ENCODE measurements at regions not wholly inside any gene's neighbourhood (a gene's known extent, or its start where the extent isn't known, plus 50 kb on each side); places are given as distances from the start of the nearest gene placed in this dataset.

DNA sequence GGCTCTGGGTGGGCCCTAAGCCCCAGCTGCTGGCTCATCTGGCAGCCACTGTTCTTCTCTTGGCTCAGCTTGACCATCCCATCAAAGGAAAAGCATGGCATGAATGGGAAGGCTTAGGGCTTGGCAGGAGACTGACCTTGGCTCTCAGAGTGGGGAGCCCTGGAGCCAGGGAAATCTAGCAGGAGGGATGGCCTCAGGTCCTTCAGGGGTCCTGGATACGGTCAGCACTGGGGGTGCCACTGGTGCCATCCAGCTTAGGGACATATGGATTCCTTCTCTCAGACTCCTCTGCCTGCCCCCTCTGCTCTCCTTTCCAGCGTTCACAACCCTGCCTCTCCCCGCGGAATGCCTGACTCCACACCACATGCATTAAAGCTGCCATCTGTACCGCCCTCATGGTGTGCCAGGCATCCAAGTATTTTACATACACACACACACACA, 165.5 kb upstream of the HAAO start:
- DNase-seq (ENCODE audit: low read depth) = no peak

DNA sequence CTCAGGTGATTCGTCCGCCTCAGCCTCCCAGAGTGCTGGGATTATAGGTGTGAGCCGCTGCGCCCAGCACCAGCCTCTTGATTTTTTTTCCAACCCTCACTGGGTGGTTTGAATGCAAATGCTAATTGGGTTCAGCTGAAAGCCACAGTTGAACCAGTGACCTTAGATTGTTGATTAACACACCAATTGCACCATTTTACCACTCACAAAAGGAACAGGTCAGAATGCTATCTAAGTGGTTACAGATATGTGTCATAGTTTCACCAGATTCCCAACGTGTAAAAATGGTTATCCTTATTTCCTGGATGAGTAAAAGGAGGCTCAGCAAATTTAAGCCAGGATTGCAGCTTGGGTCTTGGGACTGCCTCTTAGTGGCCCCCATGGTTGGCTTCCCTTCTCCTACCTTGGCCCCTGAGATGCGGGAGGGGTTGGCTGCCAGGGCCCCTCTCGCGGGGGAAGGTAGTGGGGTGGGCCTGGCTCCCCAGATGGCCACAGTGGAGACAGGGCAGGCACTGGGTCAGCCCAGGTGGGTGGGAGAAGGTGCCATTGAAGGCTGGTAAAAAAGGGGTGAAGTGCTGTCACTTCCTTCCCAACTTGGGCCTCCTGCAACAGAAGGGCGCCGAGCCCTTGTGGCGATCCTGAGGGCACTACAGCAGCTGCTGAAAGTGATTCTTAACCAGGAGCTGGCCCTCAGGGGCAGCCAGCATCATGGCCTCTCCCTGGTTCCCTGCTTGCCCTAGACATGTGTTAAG, 164.9 kb upstream of the HAAO start:
- DNase-seq (ENCODE audit: low read depth) = no peak

DNA sequence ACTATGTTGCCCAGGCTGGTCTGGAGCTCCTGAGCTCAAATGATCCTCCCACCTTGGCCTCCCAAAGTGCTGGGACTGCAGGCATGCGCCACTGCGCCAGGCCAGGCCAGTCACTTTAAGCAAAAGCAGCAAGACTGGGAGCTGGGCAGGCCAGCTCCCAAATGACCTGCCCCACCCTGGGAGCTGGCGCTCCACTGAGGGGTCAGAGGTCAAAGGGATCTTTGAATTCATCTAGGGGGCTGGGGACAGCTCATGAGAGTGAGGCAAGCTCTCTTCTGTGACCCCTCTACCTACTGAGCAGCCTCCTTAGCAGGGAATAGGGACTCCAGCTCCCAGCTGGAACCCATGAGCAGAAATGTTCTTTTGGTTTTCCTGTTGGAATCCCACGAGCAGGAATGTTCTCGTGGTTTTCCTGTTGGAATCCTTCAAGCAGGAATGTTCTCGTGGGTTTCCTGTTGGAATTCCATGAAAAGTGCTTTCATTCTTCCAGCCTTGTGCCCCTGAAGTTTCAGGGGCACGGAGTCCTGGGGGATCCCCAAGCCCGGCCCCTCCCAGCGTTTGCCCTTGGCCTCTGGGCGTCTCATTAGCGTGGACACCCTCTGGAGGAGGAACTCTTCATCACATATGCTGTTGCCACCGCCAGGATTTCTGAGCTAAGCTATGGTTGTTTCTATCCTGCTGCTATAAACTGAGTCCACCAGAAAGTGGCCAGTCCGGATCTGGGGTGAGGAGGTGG, 162.0 kb upstream of the HAAO start:
- no peak for DNase-seq (ENCODE audit: low read depth)

- DNase-seq (ENCODE audit: low read depth) = no peak
Measured at GRCh38 chr2:42953216-42953615, 160.8 kb upstream of the HAAO start.

DNA sequence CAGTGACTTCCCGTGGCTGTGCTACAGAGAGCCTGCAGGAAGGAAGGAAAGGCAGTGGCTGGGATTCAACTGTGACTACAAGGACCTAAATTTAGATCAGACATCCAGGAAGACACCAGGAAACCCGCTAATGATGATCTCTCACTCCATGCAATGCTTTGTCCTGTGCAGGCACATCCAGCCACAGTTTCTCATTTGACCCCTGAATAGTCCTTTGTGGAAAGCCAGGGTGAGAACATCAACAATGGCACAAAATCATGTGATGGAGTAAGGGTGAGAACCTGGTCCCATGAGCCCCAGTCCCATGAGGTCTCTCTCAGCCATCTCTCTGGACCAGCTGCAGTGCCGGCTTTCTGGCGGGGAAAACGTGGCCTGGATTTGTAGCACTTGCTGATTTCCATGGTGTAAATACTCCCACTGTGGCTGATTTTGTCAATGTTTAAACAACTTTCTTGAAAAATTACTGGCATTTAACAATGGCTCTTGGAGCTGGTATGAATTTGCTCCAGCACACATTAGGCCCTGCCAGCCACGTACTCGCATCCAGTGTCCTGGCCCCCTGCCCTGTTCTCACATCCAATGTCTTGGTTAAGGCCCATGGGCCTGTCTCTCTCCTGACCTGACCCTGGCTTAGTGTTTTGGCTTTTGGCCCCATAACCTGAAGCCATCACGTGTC, 159.0 kb upstream of the HAAO start:
- no peak for DNase-seq (ENCODE audit: low read depth)

- no peak for DNase-seq (ENCODE audit: low read depth)
Measured at GRCh38 chr2:42949125-42949524, 156.7 kb upstream of the HAAO start.

DNA sequence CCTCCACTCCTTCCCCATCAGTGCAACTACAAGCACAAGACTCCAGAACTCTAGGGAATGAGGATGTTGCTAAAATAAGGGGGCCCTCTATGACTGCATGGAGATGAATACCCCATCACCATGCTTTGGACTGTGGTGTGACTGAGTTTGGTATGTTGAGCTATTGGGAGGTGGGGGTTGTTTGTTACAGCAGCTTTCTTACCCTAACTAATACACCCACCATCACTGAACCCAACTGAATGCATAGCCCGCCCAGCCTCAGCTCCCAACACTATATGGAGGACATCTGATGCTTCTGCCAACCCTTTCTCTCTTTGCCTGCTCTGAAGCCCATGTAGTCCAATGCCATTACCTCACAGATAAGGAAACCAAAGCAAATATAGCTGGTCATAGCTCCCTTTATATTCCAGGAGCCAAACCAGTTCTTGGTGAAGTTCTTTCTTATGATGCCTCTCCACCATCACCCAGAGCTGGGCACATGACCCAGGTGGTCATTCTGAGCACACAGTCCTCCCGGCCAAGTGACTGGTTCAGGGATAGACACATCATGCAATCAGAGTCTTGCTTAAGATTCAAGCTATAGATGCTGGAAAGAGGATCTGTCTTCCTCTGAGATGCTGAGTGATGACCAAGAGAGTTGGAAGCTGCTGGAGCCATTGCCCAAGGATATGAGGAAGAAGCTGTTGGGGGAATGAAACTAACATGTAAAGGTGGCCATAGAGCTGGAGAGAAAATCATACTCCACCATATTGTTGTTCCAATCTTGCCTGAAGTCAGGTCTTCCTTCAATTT, 155.6 kb upstream of the HAAO start:
- no peak for DNase-seq (ENCODE audit: low read depth)

- DNase-seq (ENCODE audit: low read depth) = no peak
Measured at GRCh38 chr2:42944779-42945415, 152.5 kb upstream of the HAAO start.

DNA sequence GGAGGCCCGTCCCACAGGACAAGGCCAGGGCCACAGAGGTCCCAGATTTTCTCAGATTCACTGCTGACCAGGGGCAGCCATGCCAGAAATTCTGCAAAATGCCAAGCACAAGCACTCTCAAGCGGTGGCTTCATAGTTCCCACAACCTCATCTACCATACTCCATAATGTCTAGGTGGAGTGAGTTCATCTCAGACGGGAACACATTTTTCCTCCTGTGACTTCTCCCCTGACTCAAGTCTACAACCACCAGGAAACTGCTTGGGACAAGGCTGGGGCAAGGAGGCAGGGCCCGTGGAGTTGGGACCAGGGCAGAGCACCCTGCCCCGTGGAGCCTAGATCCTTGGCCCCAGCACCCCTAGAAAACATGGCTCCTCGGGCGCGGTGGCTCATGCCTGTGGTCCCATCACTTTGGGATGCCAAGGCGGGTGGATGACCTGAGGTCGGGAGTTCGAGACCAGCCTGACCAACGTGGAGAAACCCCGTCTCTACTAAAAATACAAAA, 150.7 kb upstream of the HAAO start:
- DNase-seq (ENCODE audit: low read depth) = no peak

DNA sequence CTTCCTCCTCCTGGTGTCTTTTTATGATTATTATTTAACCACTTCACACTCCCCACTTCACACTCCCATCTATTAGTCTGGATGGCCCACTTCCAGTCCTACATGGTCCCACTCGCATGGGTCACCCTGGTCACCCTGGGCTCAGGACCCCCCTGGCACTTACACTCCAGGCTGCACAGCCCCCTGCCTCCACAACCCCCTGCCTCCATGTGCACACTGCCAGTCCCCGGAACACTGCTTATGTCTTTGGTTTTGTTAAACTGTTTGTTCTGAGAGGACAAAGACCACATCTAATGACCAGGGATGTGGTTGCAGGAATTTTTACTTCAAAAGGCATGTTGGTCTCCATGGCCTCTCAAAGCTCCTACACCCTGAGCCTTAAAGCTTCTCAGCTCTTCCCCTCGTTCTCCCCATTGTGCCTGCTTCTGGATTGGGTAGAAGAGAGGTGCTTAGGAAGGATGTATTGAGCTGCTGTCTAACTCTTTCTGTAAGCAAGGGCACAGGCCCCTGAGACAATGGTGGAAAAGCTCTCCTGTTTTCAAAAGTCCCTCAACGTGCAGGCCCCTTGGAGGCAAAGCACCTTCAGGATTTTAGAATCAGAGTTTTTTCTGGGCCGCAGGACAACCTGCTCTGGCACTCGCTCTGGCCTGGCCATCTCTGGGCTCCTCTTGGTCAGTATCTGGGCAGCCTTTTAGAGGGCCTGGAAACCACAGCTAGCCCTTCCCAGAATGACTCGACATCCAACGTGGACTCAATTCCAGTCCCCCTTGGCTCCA, 150.0 kb upstream of the HAAO start:
- DNase-seq (ENCODE audit: low read depth) = no peak

DNA sequence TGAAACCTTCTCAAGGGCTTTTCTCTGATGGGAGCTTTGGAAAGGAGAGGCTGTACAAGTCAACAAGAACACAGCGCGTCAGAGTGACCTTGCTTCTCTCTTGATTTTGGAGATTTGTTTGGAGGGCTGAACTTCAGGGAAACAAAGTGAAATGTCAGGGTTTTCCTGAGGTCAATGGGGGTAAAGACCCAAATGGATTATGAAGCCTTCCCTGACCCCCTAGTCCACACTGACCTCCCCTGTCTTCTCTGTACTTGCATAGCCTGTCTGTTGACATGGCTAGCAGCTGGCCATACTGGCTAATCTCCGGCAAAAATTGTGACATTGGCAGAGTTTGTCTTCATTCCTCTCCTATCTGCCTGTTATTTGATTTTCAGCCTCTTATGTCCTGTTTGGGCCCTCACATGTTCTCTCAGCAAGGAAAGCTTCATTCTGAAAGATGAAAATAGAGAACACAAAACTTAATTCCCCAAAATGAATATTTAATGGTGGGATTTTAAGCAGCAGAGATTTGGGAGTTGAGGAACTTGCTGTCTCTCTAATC, 149.3 kb upstream of the HAAO start:
- no peak for DNase-seq (ENCODE audit: low read depth)

DNA sequence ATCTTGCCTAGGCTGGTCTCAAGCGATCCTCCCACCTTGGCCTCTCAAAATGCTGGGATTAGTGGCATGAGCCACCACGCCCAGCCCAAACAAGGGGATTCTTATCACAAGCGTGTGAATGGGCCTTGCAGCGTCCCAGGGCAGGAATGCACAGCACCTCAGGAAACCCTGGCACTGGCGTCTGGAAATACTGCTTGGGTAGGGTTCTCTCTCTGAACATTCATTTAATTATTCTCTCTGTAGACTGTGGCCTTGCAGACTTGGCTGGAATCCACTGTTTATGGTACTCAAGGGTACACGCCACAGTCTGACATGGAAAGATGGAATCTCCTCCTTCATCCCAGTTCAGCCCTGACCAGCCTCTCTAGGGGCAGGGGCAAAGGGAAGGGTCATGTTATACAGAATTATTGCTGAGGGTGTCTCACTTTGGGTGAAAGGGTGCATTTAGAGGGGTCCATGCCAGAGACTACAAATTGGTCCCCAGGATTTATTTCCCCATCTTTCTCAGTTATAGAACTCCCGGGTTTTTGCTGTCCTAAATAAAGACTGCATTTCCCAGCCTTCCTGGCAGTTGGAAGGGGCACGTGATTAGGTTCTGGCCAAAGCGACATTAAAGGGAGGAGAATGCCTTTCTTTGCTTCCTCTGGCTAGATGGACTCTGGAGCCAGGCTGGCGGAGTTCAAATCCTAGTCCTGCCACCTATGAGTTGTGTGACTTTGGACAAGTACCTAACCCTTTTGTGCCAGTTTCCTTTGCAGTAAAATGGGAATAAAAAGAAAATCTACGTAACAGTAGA, 147.2 kb upstream of the HAAO start:
- no peak for DNase-seq (ENCODE audit: low read depth)

DNA sequence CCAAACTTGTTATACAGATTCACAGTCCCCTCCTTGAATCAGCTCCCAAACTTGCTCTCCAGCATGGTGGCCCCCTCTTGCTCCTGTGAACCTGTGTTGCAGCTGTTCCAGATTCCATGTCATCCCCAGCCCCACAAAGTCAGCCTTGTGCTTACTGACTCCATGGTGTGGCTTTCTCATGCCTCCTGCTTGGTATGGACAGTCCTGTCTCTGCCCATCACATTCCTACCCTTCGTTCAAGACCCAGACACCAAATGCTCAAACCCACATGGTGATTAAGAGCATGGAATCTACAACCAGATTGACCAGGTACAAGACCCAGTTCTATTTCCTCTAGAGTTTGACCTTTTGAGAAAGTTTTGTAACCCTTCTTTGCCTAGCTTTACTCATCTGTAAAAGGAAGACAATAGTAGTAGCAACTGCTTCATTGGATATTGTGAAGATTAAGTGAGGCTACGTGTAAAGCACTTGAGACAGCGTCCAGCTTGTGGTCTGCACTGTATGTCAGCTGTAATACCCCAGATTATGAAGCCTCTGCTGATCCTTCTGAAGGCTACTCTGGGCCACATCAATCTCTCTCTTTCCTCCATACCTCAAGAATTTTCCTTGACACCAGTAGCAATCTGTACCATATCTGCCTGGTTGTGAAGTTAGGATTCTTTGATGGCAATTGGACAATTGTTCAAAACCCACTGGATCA, 146.4 kb upstream of the HAAO start:
- no peak for DNase-seq (ENCODE audit: low read depth)

DNA sequence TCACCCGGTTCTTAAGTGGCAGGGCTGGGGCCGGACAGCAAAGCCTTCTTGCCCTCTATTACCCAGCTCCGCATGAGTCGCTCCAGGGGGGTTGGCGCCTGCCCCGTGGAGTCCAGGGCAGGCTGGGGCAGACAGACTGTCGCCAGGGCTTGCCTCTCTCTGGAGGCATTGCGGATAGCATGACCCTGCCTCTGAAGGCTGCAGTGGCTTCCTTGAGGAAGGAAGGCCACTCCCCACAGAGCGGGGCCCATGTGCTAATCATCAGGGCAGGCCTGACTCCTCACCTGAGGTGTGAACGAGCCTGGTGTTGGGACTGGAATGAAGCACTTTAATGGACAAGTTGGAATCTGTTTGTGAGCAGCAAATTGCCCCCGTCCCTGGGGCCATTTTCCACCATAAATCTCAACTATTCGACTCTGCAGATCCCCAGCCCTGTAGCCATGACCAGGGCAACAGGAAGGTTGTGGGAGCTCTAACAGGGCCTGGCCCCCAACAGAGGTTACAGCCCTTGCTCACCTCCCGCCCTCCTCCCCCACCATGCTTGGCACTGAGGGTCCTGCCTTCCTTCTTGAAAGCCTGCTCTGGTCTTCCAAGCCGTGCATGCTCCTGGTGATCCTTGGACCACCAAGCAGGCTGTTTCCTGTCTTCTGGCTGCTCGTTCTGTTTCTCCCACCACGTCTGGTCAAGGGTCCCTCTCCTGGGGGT, 144.9 kb upstream of the HAAO start:
- no peak for DNase-seq (ENCODE audit: low read depth)

DNA sequence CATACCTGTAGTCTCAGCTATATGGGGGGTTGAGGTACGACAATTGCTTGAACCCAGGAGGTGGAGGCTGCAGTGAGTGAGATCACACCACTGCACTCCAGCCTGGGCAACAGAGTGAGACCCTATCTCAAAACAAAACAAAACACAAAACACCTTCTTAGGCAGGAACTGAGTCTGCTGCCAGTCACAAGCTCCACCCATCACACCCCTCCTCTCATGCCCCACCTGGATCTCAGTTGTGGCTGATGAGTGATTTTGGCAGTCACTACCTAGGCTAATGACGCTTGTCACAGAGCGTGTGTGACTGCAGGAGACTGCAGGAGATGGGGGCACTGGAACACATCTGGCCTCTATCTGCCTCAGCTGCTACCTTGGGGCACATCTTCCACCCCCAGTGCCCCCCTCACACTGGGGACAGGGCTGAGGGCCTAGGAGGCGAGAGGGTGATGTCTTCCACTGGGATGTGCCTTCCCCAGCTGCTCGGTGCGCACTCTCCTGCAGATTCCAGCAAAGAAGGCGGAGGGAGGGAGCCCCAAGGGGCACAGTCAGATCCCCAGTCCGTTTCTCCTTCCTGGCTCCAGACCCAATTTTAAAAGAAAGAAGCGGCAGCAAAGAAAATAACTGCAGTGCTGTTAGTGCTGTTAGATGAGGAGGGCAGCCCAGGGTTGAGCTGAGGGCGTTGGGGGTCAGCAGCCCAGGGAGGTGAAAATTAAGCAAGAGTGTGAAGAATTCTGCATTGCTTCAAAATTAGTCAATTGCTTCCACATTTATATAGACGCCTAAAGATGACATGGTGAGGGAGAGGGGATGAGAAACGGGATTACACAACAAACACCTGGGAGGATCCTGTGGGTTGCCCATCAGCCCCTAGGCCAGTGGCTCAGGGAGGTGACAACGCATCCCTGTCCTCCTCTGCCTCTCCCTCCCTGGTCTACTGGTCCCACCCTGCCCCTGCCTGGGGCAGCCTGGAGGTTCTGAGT, 143.6 kb upstream of the HAAO start:
- DNase-seq (ENCODE audit: low read depth) = no peak

- DNase-seq (ENCODE audit: low read depth) = no peak
Measured at GRCh38 chr2:42934580-42935186, 142.3 kb upstream of the HAAO start.

DNA sequence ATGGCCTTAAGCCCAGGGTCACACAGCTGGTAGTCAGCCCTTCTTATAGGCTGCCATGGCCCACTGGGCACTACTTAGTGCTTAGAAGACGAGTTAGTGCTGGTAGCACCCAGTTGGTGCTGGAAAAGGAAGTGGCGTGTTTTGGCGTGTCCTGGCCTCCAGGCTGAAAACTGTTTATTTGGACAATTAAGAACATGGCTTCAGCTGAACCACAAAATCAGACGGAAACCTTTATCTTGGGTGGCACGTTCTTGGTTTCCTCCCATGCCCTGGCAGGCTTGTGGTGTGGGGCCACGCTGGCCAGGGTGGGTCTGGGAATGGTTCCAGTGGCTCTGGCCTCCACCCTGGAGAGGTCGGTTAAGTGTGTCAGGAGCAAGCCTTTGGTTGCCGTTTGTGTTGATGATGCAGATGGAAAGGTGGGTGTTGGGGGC, 141.5 kb upstream of the HAAO start:
- DNase-seq (ENCODE audit: low read depth) = no peak
